PC-9 (cell line): ENCODE measurements at regions not wholly inside any gene's neighbourhood (a gene's known extent, or its start where the extent isn't known, plus 50 kb on each side); places are given as distances from the start of the nearest gene placed in this dataset.
"Not testable (repeated sequence)": the region's sequence is repeated elsewhere in the genome, so short reads cannot be mapped to it uniquely, and the experiment has no call there.

Experiments
- BruUV-seq: library from RNA; stranded (reverse); fragments of 400-500 nt; replicated peaks from 2 replicates; lab custom pipeline; 2021; lab: Mats Ljungman, UMichigan
- CTCF ChIA-PET: fragments of 300-600 bp; sonication (Branson Sonifier 250); formaldehyde crosslinking; loops from one replicate; lab custom pipeline; 2022; ENCODE audit warnings: antibody characterized with exemption; lab: Charles Lee
- POLR2A ChIA-PET: fragments of 300-600 bp; sonication (Branson Sonifier 250); formaldehyde crosslinking; loops from one replicate; lab custom pipeline; 2022; ENCODE audit warnings: antibody characterized with exemption; ENCODE audit not compliant: unreplicated experiment; lab: Charles Lee
- DNase-seq, 2 experiments: peaks; one replicate each; pipeline versions ENCODE4 v3.0.0 to v3.0.0-alpha.2; 2015 to 2022; ENCODE audit warnings: mixed read lengths in 1 of 2
- H2AFZ ChIP-seq: fragments of 200-600 bp; sonication (generic); 2 replicates; pipeline ENCODE4 v1.8.1; 2017; ENCODE audit warnings: antibody characterized with exemption
- H3F3A ChIP-seq: fragments of 200-600 bp; sonication (generic); 2 replicates; pipeline ENCODE4 v1.8.1; 2017; ENCODE audit warnings: antibody characterized with exemption, mild to moderate bottlenecking, low read depth; ENCODE audit not compliant: insufficient read depth
- H3K27ac ChIP-seq: fragments of 200-600 bp; sonication (generic); 2 replicates; pipeline ENCODE4 v1.6.1; 2016; ENCODE audit warnings: mixed run types
- H3K27me3 ChIP-seq: fragments of 200-600 bp; sonication (generic); 2 replicates; pipeline ENCODE4 v1.6.1; 2016; ENCODE audit warnings: low read depth, mixed run types; ENCODE audit not compliant: insufficient read depth
- H3K36me3 ChIP-seq: fragments of 200-600 bp; sonication (generic); 2 replicates; pipeline ENCODE4 v1.6.1; 2016; ENCODE audit warnings: low read depth, mixed run types
- H3K4me1 ChIP-seq: fragments of 200-600 bp; sonication (generic); replicated peaks from 2 replicates; pipeline ENCODE4 v1.6.1; 2016; ENCODE audit warnings: mixed run types; ENCODE audit not compliant: insufficient read depth
- H3K4me2 ChIP-seq: fragments of 200-600 bp; sonication (generic); 2 replicates; pipeline ENCODE4 v1.6.1; 2017; ENCODE audit warnings: mixed run types
- H3K4me3 ChIP-seq: fragments of 200-600 bp; sonication (generic); 2 replicates; pipeline ENCODE4 v1.6.1; 2016; ENCODE audit warnings: mixed run types
- H3K79me2 ChIP-seq: fragments of 200-600 bp; sonication (generic); 2 replicates; pipeline ENCODE4 v1.6.1; 2017; ENCODE audit warnings: low read depth, mixed run types
- H3K9me2 ChIP-seq: fragments of 200-600 bp; sonication (generic); 2 replicates; pipeline ENCODE4 v1.8.1; 2017; ENCODE audit warnings: mild to moderate bottlenecking; ENCODE audit not compliant: insufficient read depth
- H3K9me3 ChIP-seq: fragments of 200-600 bp; sonication (generic); 2 replicates; pipeline ENCODE4 v1.8.1; 2016; ENCODE audit warnings: low read depth; ENCODE audit not compliant: insufficient read depth
- H4K20me1 ChIP-seq: fragments of 200-600 bp; sonication (generic); 2 replicates; pipeline ENCODE4 v1.8.1; 2017; ENCODE audit not compliant: insufficient read depth
- intact Hi-C: fragments of 100-400 bp; cut with micrococcal nuclease; formaldehyde crosslinking; loops from one replicate; pipeline ENCODE4 v1.10.0; 2022; ENCODE audit not compliant: unreplicated experiment

DNA sequence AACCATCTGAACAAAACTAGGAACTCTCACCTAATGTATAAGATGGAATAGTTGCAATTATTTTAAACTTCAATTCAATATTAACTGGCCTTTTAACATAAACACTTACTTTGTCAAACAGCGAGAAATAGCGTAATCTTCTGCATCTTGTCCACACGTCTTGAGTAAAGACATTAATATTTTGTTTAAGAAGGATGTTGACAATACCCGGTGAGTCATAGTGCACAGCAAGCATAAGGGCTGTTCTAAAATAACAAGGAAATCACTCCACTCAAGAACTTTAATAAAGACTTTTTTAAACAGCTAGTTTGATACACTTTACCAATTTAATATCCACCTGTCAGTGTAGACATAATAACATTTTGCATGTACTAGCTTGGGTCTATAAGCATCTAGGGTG is 311.1 kb downstream of the TUBA3C start:
- H3K9me3 ChIP-seq, H3K36me3 ChIP-seq, H3K79me2 ChIP-seq, H3K27me3 ChIP-seq, CTCF ChIA-PET, intact Hi-C loops, H3F3A ChIP-seq, H2AFZ ChIP-seq, POLR2A ChIA-PET, H3K4me1 ChIP-seq, H4K20me1 ChIP-seq, H3K4me2 ChIP-seq, H3K4me3 ChIP-seq, BruUV-seq, DNase-seq, H3K9me2 ChIP-seq, H3K27ac ChIP-seq: not testable (repeated sequence)

DNA sequence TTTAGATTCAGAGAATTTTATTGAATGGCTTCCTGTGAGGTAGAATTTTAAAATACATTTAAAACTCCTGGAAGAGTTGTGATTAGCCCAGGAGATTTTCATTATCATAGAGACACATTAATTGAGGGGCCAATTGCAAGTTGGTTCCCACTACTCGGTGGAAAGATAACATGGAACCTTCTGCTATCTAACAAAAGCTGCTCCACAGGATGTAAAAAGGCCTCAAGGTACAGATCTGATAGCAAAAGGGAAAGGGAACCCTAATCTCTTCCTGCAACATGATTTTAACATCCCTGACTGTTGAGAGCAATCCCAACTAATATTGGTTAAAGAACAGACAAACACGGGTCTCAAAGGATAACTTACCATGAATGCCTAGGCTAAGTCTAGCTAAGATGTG is 312.3 kb downstream of the TUBA3C start:
- DNase-seq, BruUV-seq, CTCF ChIA-PET: not testable (repeated sequence)

GRCh38 chr13:18837986-18838629 is 343.5 kb downstream of the TUBA3C start:
- H3K4me3 ChIP-seq, BruUV-seq, CTCF ChIA-PET, H3K36me3 ChIP-seq, H3K27me3 ChIP-seq, H3F3A ChIP-seq, H3K9me2 ChIP-seq, H3K4me1 ChIP-seq, H3K79me2 ChIP-seq, DNase-seq, intact Hi-C loops, POLR2A ChIA-PET, H3K4me2 ChIP-seq, H3K27ac ChIP-seq, H4K20me1 ChIP-seq, H2AFZ ChIP-seq, H3K9me3 ChIP-seq: not testable (repeated sequence)

More for the DNA sequence above, 312.3 kb downstream of the TUBA3C start:
- H3K27ac ChIP-seq, intact Hi-C loops, H3K4me3 ChIP-seq, H3K4me1 ChIP-seq, H4K20me1 ChIP-seq, H3K9me2 ChIP-seq, H3K4me2 ChIP-seq, H3K27me3 ChIP-seq, POLR2A ChIA-PET, H3F3A ChIP-seq, H3K79me2 ChIP-seq, H3K9me3 ChIP-seq, H3K36me3 ChIP-seq, H2AFZ ChIP-seq: not testable (repeated sequence)

GRCh38 chr13:18837179-18837745 is 344.4 kb downstream of the TUBA3C start:
- H2AFZ ChIP-seq, H3K36me3 ChIP-seq, POLR2A ChIA-PET, H3K27me3 ChIP-seq, H3F3A ChIP-seq, BruUV-seq, H3K4me1 ChIP-seq, DNase-seq, H3K27ac ChIP-seq, H3K9me3 ChIP-seq, intact Hi-C loops, H4K20me1 ChIP-seq, H3K79me2 ChIP-seq, H3K9me2 ChIP-seq, CTCF ChIA-PET, H3K4me3 ChIP-seq, H3K4me2 ChIP-seq: not testable (repeated sequence)

GRCh38 chr13:18836371-18837178 is 345.0 kb downstream of the TUBA3C start:
- H4K20me1 ChIP-seq, H3K4me3 ChIP-seq, CTCF ChIA-PET, H3K4me2 ChIP-seq, H3K9me2 ChIP-seq, H3K79me2 ChIP-seq, H3K4me1 ChIP-seq, POLR2A ChIA-PET, H3K36me3 ChIP-seq, H3F3A ChIP-seq, H2AFZ ChIP-seq, H3K27ac ChIP-seq, DNase-seq, intact Hi-C loops, BruUV-seq, H3K9me3 ChIP-seq, H3K27me3 ChIP-seq: not testable (repeated sequence)

DNA sequence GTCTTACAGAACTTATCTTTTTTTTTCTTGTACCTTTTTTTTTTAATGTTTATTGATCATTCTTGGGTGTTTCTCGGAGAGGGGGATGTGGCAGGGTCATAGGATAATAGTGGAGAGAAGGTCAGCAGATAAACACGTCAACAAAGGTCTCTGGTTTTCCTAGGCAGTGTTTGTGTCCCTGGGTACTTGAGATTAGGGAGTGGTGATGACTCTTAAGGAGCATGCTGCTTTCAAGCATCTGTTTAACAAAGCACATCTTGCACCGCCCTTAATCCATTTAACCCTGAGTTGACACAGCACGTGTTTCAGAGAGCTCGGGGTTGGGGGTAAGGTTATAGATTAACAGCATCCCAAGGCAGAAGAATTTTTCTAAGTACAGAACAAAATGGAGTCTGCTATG is 345.9 kb downstream of the TUBA3C start:
- H3K36me3 ChIP-seq, H3K4me3 ChIP-seq, H3F3A ChIP-seq, H4K20me1 ChIP-seq, intact Hi-C loops, H3K79me2 ChIP-seq, H2AFZ ChIP-seq, BruUV-seq, H3K9me2 ChIP-seq, H3K27me3 ChIP-seq, H3K4me2 ChIP-seq, DNase-seq, H3K4me1 ChIP-seq, H3K9me3 ChIP-seq, CTCF ChIA-PET, POLR2A ChIA-PET, H3K27ac ChIP-seq: not testable (repeated sequence)

GRCh38 chr13:18824678-18825077 is 356.9 kb downstream of the TUBA3C start:
- H3K79me2 ChIP-seq, intact Hi-C loops, H3K9me3 ChIP-seq, POLR2A ChIA-PET, H3K4me2 ChIP-seq, H2AFZ ChIP-seq, H3K4me1 ChIP-seq, CTCF ChIA-PET, DNase-seq, H3K9me2 ChIP-seq, H3K4me3 ChIP-seq, H3K27me3 ChIP-seq, H3F3A ChIP-seq, H3K27ac ChIP-seq, H3K36me3 ChIP-seq, BruUV-seq, H4K20me1 ChIP-seq: not testable (repeated sequence)
